LNCAP (cell line): ENCODE measurements at regions not wholly inside any gene's neighbourhood (a gene's known extent, or its start where the extent isn't known, plus 50 kb on each side); places are given as distances from the start of the nearest gene placed in this dataset.

ENCODE experiments used
- TF ChIP-seq, protein P1 (sequence below): fragments of 450-650 bp; IDR thresholded peaks from 2 replicates; pipeline ENCODE4 v1.5.1; 2017; ENCODE audit warnings: mild to moderate bottlenecking

DNA sequence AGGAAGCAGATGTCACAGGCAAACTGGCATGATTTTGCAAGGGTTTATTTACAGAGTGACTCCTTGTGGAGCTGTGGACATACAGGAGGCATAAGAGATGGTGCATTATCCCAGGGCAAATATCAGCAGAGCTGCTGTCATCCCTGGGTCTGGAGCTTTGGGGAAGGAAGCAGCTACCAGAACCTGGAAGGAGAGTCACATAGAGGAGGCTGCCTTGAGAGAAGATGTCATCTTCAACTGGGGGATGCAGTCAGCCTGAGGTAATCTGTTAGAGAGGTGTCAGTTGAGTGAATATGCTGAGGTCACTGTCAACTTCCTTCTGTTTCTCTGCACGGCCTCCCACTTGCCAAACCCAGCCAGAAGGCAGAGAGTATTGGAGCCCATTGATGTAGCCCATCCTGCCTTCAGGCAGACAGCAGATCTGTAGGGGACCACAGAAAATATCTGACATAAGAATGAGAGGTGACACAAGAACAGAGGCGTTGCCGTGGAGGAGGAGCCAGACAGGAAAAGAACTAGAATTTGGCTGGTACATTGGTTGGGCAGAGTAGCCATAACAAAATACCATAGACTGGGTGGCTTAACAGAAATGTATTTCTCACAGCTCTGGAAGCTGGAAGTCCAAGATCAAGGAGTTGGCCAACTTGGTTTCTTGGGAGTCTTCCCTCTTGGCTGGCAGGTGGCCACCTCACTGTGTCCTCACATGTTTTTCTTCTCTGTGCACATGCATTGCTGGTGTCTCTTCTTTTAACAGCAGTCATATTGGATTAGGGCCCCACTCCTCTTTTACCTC, 102.8 kb downstream of the SNX18 start:
- TF ChIP-seq, protein P1, sequence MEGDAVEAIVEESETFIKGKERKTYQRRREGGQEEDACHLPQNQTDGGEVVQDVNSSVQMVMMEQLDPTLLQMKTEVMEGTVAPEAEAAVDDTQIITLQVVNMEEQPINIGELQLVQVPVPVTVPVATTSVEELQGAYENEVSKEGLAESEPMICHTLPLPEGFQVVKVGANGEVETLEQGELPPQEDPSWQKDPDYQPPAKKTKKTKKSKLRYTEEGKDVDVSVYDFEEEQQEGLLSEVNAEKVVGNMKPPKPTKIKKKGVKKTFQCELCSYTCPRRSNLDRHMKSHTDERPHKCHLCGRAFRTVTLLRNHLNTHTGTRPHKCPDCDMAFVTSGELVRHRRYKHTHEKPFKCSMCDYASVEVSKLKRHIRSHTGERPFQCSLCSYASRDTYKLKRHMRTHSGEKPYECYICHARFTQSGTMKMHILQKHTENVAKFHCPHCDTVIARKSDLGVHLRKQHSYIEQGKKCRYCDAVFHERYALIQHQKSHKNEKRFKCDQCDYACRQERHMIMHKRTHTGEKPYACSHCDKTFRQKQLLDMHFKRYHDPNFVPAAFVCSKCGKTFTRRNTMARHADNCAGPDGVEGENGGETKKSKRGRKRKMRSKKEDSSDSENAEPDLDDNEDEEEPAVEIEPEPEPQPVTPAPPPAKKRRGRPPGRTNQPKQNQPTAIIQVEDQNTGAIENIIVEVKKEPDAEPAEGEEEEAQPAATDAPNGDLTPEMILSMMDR = no peak

DNA sequence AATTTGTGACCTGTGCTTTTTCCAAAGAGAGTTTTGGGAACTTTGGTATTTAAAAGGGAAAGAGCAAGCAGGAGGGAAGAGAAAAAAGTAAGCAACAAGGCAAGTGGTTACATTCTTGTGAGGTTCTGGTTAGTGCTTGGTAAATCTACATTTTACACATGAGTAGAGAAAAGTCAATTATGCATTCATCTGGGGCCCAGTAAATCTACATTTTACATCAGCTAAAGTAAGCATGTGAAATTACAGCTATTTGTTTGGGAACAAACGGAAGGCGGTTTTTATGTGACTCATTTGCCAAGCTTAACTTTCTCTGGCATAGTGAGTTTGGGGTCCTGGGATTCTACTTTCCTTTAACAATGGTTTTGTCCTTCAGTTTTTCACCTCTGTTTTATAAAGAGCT, 102.2 kb downstream of the SNX18 start:
- TF ChIP-seq, protein P1 = no peak

DNA sequence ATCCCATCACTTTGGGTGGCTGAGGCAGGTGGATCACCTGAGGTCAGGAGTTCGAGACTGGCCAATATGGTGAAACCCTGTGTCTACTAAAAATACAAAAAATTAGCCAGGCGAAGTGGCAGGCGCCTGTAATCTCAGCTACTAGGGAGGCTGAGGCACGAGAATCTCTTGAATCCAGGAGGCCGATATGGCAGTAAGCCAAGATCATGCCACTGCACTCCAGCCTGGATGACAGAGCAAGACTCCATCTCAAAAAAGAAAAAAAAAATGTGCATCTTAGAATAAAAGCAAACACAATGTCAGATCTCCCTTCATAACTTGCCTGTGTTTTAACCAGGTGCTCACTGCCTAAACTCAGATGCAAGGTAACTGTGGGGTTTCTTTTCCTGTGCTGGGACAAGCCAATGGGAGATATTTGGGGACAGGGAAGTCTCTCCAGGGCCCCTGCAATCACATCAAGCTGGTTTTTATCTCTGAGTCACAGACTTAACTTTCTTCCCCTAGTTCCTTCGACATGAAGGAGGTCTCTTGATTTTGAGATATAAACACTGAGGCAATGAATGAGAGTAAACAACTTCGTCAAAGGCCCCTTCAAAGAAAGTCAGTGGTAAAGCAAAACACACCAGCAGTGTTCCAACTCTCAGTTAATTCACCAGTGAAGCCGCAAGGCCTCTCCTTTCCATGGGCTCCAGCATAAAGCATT, 99.1 kb downstream of the SNX18 start:
- TF ChIP-seq, protein P1 = no peak

DNA sequence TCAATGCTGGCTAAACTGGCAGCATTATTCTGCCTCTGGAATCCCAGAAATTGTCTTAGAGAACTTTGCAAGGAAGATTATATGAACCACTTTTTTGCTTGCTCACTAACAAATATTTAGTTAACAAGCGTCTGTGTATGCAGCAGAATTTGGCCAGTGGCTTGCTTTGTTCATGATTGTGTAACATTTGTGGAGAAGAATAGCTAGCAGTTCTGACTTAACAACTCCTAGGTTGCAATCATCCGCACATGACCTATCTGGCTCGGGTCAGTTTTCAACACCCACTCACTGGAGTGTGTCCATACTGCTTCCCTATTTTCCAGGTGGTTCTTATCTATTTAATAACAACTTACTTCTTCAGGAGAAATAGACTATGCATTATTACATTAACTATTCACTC, 98.5 kb downstream of the SNX18 start:
- TF ChIP-seq, protein P1 = no peak

DNA sequence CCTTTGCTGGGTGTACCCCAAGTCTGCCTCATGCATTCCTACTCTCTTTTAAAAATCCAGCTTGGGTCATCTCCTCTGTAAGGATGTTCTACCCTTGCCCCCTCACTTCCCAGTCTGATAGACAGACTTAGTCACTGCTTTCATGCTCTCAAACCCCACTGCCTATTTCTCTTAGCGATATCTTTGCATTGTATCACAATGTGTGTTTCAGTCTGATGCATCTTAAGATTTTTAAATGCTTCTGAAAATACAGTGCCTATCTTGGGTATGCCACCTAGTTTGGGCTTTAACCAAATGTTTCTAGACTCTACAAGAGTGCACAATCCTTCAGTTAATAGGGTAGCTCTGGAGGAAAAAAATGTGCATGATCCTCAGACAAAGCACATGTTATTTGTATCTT, 97.8 kb downstream of the SNX18 start:
- TF ChIP-seq, protein P1 = no peak

DNA sequence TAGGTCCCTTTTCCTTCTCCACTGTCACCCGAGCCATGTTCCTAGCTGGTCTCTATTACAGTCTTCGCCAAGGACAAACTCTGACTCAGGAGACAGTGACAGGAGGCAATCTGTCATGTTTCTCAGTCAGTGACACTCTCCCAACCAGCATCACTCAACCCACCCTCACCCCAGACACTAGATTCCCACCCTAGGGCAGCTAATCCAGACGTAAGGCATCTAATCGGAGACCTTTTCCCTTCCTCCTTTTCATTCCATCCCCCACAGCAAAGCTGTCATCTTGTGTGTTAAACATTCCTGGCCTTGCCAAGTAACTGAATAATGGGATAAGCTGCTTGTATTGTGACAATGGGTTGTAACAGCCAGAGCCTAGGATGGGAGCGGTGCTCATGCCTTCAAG, 95.2 kb downstream of the SNX18 start:
- TF ChIP-seq, protein P1 = no peak

DNA sequence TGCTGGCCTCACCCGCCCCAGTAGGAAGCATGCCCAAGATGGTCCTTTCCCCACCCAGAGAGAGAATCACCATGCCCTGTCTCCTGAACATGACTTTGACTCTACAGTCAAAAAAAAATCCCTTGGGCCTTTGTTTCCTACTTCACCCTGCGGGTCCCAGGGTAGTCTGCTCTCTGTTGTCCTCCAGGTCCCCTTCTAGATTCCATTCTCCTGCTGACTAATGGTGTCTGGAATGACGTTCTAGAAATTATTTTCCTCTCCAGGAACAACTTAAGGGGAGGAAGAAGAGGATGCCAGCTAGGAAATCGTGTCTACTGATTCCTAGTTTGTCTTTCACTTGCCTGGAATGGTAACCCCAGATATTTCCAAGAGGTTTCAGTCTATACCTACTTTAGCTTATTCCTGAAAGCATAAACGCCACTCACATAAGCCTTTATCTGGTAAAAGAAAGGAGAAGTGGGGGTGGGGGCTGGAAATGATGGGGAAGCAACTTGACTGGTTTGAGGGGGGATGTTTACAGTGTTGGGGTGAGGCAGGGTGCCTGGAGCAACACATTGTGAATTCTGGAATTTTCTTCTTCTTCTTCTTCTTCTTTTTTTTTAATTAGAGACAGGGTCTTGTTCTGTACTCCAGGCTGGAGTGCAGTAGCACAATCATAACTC, 93.9 kb downstream of the SNX18 start:
- TF ChIP-seq, protein P1 = no peak
